GM12891 (cell line): ENCODE measurements at regions not wholly inside any gene's neighbourhood (a gene's known extent, or its start where the extent isn't known, plus 50 kb on each side); places are given as distances from the start of the nearest gene placed in this dataset.

Experiments
- POLR2A ChIP-seq: IDR thresholded peaks from 2 replicates; pipeline ENCODE4 v1.6.1; 2011; ENCODE audit warnings: low read depth, low read length, control low read depth
- SPI1 ChIP-seq: IDR thresholded peaks from 2 replicates; pipeline ENCODE4 v1.6.1; 2011; ENCODE audit warnings: low read depth, low read length, control low read depth
- TAF1 ChIP-seq: IDR thresholded peaks from 2 replicates; pipeline ENCODE4 v1.6.1; 2011; ENCODE audit warnings: low read depth, low read length, control low read depth

GRCh38 chr13:24616514-24616913 lies 63.7 kb upstream of the ATP12A start:
- TF ChIP-seq POLR2A (no peak), SPI1 (no peak), TAF1 (no peak)
